Lower lobe of right lung (tissue), 2 donors: ENCODE measurements at regions not wholly inside any gene's neighbourhood (a gene's known extent, or its start where the extent isn't known, plus 50 kb on each side); places are given as distances from the start of the nearest gene placed in this dataset.

Source experiments
- ATAC-seq, 2 donors: fragments of 200-7000 bp; cut with Tn5 transposase; one replicate each; pipeline ENCODE4 v1.9.1; 2020 to 2022; ENCODE audit warnings: mild to moderate bottlenecking in 2 of 2, moderate library complexity in 2 of 2
- DNase-seq: peaks from one replicate; pipeline ENCODE4 v3.0.0-alpha.2; 2020
- H3K27ac ChIP-seq: fragments of 200-600 bp; one replicate; pipeline ENCODE4 v1.8.0; 2022
- H3K27me3 ChIP-seq: fragments of 200-600 bp; one replicate; pipeline ENCODE4 v1.8.0; 2022; ENCODE audit warnings: low read depth
- H3K36me3 ChIP-seq: fragments of 200-600 bp; one replicate; pipeline ENCODE4 v1.8.0; 2022; ENCODE audit warnings: mild to moderate bottlenecking
- H3K4me1 ChIP-seq: fragments of 200-600 bp; one replicate; pipeline ENCODE4 v1.8.0; 2022
- H3K4me3 ChIP-seq: fragments of 200-600 bp; one replicate; pipeline ENCODE4 v1.8.0; 2022; ENCODE audit warnings: mild to moderate bottlenecking
- H3K9me3 ChIP-seq: fragments of 200-600 bp; one replicate; pipeline ENCODE4 v1.8.0; 2022
- intact Hi-C: fragments of 100-400 bp; cut with DNase I; formaldehyde crosslinking; loops from one replicate; pipeline ENCODE4 v1.11.0; 2022
- TF ChIP-seq, protein P1 (sequence below): fragments of 200-600 bp; IDR thresholded peaks from one replicate; pipeline ENCODE4 v1.8.0; 2022; ENCODE audit warnings: antibody characterized with exemption, mild to moderate bottlenecking
- donor health status: DM: no; HTN: yes; CAD: no; lungs with severe emphysema.

DNA sequence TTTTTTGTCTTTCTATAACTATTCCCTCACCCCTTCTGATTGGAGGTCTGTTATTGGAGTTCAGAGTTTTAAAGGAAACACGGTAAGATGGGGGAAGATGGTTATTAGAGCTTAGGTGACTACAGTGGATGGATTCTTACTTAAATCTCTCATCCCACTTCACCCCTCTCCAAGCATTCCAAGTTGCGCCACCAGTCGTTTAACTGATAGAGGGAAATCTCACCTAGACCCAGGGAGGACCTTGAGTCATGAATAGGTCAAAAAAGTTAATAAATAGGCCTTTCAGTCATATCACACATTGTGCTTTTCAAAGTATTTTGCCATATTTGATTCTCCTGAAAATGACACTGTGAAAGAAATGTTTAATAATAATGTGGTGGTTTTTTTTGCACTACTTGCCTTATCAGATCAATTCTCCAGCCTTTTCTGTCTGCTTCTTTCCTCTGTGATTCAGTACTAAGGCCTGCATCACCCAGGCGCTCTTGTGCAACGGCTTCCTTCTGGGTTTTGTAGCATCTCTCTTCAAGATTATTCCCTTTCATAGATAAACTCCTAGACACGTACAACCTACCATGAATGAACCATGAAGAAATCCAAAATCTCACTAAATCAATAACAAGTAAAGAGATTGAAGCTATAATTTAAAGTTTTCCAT, 100.4 kb upstream of the TGFBR2 start:
- TF ChIP-seq, protein P1, sequence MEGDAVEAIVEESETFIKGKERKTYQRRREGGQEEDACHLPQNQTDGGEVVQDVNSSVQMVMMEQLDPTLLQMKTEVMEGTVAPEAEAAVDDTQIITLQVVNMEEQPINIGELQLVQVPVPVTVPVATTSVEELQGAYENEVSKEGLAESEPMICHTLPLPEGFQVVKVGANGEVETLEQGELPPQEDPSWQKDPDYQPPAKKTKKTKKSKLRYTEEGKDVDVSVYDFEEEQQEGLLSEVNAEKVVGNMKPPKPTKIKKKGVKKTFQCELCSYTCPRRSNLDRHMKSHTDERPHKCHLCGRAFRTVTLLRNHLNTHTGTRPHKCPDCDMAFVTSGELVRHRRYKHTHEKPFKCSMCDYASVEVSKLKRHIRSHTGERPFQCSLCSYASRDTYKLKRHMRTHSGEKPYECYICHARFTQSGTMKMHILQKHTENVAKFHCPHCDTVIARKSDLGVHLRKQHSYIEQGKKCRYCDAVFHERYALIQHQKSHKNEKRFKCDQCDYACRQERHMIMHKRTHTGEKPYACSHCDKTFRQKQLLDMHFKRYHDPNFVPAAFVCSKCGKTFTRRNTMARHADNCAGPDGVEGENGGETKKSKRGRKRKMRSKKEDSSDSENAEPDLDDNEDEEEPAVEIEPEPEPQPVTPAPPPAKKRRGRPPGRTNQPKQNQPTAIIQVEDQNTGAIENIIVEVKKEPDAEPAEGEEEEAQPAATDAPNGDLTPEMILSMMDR, result no peak
- no peaks in the 10 kb centered on the region for H3K36me3 ChIP-seq
- no peaks in the 10 kb centered on the region for H3K27me3 ChIP-seq
- H3K27ac ChIP-seq, result no peak overlapping the region
- DNase-seq (no peak), ATAC-seq (no peak)
- H3K4me3 ChIP-seq, result no peak overlapping the region
- intact Hi-C loops, result no loop called here
- H3K9me3 ChIP-seq, result no peaks in the 10 kb centered on the region
- no peaks in the 10 kb centered on the region for H3K4me1 ChIP-seq

DNA sequence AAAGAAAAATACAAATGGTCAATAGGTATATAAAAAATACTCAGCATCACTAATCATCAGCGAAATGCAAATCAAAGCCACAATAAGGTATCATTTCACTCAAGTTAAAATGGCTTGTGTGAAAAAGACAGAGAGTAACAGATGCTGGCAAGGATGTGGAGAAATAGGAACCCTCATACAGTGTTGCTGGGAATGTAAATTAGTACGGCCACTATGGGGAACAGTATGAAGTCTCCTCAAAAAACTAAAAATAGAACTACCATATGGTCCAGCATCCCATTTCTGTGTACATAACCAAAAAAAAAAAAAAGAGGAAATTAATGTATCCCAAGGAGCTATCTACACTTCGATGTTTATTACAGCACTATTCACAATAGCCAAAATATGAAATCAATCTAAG, 98.1 kb upstream of the TGFBR2 start:
- intact Hi-C loops, result no loop called here
- no peak for DNase-seq
- Histone ChIP-seq H3K36me3 (no peaks in the 10 kb centered on the region), H3K4me3 (no peak overlapping the region), H3K27ac (no peak overlapping the region), H3K27me3 (no peaks in the 10 kb centered on the region), H3K4me1 (peaks cover 17% of the 10 kb centered on the region), H3K9me3 (no peaks in the 10 kb centered on the region)
- TF ChIP-seq, protein P1, result no peak
- ATAC-seq, result no peak

DNA sequence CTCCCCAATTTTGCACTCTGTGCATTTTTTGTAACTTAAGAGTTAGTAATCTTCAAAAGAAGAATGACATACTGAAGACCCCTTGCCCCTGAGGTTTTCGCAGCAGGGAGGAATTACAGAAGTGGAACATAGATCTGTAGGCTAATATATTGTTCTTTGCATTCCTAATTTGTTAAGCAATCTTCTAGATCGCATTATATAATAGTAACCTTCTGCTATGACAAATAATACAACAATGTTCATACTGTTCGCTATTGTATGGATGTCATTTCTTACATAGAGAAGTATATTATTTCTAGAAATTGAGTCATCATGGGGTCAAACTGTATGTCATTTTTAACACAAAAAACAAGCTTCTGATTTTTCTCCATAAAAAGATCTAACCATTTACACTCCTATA, 95.8 kb upstream of the TGFBR2 start:
- DNase-seq (no peak), ATAC-seq (no peak)
- H3K27me3 ChIP-seq, result no peaks in the 10 kb centered on the region
- no peaks in the 10 kb centered on the region for H3K9me3 ChIP-seq
- no peak overlapping the region for H3K4me3 ChIP-seq
- H3K36me3 ChIP-seq, result no peaks in the 10 kb centered on the region
- intact Hi-C loops, result no loop called here
- H3K4me1 ChIP-seq, result peaks cover 17% of the 10 kb centered on the region
- TF ChIP-seq, protein P1, result no peak
- H3K27ac ChIP-seq, result no peak overlapping the region

DNA sequence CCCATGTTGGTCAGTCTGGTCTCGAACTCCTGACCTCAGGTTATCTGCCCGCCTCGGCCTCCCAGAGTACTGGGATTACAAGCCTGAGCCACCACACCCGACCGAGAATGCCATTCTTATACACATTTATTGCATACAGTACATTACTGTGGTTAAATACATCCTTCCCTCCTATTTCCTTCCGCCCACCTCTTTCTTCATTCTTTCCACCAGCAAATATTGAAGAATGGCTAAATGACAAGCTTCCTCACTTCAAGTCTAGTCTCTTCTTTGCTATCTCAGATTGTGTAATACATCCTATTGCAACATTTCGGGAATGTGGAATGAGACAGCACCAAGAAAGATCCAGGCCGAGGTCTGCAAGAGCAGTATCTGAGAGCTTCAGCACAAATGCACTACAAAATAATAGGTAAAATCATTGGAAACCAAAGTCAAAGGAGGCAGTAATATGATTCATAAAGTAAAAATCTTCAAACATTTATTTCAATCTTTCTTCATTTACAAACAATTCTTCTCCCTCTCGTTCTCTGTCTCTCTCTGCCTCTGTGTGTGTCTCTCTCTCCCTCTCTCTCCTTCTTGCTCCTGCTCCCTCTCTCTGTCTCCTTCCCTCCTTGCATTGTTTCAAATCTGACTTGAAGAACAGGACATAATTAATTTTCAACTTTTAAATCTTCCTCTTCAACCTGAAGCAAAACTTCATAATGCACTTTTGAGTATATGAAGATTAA, 94.7 kb upstream of the TGFBR2 start:
- Histone ChIP-seq H3K27ac (no peak overlapping the region), H3K4me1 (peaks cover 21% of the 10 kb centered on the region), H3K9me3 (no peaks in the 10 kb centered on the region), H3K36me3 (no peaks in the 10 kb centered on the region), H3K4me3 (no peak overlapping the region), H3K27me3 (no peaks in the 10 kb centered on the region)
- TF ChIP-seq, protein P1, result no peak
- peak; percentile 52 for DNase-seq
- ATAC-seq, result peak; percentile 64 to 76
- intact Hi-C loops, result no loop called here

DNA sequence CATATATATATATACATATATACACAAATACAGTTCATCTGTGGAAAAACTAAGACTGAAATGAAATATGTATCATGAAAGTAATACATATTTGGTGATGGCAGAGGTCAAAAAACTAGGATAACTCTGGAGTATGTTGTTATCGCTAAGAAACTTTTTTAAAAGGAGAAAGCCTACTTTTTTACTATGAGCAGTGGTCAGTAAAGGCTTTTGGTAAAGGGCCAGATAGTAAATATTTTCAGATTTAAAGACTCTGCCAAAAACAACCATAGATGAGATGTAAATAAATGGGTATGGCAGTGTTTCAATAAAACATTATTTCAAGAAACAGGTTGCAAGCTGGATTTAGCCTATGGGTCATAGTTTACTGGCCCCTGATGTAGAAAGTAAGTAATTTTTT, 93.8 kb upstream of the TGFBR2 start:
- TF ChIP-seq, protein P1, result no peak
- no peak overlapping the region for H3K4me3 ChIP-seq
- no peaks in the 10 kb centered on the region for H3K9me3 ChIP-seq
- ATAC-seq (no peak), DNase-seq (no peak)
- intact Hi-C loops, result no loop called here
- no peaks in the 10 kb centered on the region for H3K27me3 ChIP-seq
- H3K4me1 ChIP-seq, result peaks cover 27% of the 10 kb centered on the region
- H3K27ac ChIP-seq, result no peak overlapping the region
- H3K36me3 ChIP-seq, result no peaks in the 10 kb centered on the region
